Fibroblast of mammary gland (primary cell): ENCODE measurements at regions not wholly inside any gene's neighbourhood (a gene's known extent, or its start where the extent isn't known, plus 50 kb on each side); places are given as distances from the start of the nearest gene placed in this dataset.

Source experiments
- DNase-seq: peaks from one replicate; pipeline ENCODE4 v3.0.0-alpha.2; 2010; ENCODE audit warnings: low read depth
- H3K4me3 ChIP-seq: 2 replicates; pipeline ENCODE4 v1.5.1; 2011; ENCODE audit warnings: low read depth, mild to moderate bottlenecking, low read length, moderate library complexity; ENCODE audit not compliant: control insufficient read depth
- TF ChIP-seq, protein P1 (sequence below): conservative IDR thresholded peaks from 2 replicates; pipeline ENCODE4 v1.5.1; 2011; ENCODE audit warnings: low read depth, low read length, inconsistent platforms; ENCODE audit not compliant: control insufficient read depth, insufficient read depth

DNA sequence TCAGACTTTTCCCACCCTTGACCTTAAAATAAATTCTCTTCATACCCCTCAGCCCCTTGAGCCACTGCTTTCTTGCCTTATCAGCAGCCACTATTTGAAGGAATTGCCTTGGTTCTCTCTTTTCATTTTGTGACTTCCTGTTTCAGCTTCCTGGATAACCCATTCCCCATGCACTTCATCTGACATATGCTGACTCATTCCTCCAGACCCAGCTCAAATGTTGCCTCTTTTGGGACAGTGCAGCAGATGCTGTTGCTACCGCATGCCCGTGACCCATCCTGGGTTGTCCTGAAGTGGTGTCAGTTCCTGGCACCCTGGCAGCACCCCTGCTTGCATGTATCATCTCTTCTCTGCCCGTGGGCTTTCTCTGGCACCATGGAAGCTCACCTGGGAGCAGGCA is 496.1 kb downstream of the PTPRU start:
- TF ChIP-seq, protein P1, sequence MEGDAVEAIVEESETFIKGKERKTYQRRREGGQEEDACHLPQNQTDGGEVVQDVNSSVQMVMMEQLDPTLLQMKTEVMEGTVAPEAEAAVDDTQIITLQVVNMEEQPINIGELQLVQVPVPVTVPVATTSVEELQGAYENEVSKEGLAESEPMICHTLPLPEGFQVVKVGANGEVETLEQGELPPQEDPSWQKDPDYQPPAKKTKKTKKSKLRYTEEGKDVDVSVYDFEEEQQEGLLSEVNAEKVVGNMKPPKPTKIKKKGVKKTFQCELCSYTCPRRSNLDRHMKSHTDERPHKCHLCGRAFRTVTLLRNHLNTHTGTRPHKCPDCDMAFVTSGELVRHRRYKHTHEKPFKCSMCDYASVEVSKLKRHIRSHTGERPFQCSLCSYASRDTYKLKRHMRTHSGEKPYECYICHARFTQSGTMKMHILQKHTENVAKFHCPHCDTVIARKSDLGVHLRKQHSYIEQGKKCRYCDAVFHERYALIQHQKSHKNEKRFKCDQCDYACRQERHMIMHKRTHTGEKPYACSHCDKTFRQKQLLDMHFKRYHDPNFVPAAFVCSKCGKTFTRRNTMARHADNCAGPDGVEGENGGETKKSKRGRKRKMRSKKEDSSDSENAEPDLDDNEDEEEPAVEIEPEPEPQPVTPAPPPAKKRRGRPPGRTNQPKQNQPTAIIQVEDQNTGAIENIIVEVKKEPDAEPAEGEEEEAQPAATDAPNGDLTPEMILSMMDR: no peak
- no peak overlapping the region for H3K4me3 ChIP-seq
- peak; percentile 11 for DNase-seq

DNA sequence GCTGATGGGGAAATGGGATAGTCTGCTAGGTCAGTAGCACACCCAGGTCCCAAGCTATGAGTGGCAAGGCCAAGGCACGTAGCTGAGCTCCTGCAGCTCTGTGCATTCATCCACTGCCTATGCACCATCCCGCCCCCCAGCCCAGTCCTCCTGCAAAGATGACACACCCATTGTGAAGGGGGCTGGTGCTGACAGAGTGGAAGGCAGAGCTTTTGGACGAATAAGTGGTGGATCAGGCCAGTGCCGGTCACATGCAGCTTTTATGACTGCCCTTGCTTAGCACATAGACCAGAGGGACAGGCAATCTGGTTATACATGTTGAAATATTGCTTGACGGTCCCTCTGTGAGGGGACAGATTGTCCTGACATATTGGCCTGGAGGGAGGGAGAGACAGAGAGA is 494.3 kb downstream of the PTPRU start:
- H3K4me3 ChIP-seq: no peak overlapping the region
- TF ChIP-seq, protein P1: no peak
- no peak for DNase-seq

DNA sequence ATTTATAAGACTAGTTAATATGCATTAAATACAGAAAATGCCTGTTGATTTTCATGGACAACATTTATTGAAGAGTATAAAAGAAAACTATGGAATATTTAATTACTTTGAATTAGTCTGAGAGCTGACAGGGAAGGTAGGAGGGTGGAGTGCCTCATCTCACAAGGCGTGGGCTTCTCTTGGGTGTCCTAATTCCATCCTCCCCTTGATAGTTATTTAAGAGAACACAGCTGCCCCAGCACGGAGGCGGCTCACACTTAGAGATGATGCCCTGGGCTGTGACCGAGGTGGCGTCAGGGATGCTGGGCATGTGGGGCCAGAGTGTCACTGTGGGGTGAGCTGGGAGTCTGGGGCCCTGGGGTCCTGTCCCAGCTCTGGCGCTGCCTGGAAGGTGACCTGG is 493.0 kb downstream of the PTPRU start:
- TF ChIP-seq, protein P1: no peak
- DNase-seq: no peak
- H3K4me3 ChIP-seq: no peak overlapping the region

DNA sequence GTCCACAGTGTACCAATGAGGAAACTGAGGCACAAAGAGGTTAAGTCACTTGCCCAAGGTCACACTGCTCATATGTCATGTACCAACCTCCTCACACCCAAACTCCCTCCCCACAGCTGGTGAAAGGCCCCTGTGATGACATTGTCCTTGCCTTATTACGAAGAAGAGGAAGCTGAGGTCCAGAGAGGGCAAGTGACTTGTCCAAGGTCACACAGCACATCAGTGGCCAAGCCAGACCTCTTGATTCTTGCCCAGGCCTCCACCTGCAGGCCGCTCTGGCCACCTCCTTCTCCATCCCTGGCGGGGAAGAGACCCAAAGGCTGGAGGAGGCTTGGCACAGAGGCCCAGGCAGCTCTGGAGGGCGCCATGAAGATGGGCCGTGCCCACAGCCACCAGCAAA is 492.4 kb downstream of the PTPRU start:
- TF ChIP-seq, protein P1: no peak
- no peak for DNase-seq
- H3K4me3 ChIP-seq: no peak overlapping the region

DNA sequence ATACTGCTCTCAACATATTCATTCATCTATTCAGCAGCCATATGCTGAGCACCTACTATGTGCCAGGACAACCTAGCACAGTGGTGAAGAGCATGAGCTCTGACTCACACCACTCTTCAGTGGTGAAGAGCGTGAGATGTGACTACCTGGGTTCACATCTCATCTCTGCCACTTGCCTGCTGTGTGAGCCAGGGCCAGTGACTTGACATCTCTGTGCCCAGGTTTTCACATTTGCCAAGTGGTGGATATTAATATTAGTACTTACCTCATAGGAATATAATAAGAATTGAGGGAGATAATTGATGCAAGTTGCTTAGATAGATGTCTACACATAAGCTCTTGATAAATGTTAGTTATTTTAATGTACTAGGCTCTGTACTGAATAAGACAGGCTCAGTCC is 488.9 kb downstream of the PTPRU start:
- TF ChIP-seq, protein P1: no peak
- DNase-seq: no peak
- H3K4me3 ChIP-seq: no peak overlapping the region

DNA sequence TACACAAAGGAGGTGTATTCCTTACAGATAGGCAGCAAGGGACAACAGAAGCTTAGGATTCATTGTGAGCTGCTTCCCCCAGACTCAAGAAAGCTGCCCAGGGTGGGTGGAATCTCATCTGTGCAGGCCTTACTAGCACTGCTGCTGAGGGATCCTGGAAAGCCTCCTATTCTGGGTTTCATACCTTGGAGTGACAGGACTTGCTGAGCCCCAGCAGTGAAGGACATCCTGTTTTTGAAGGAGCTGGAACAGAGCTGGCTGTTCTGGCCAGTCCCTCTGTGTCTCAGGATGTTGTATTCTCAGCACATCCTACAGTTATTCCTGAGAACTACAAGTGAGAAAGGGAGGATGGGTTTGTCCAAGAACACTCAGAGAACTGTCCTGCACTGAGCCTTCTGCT is 486.3 kb downstream of the PTPRU start:
- TF ChIP-seq, protein P1: no peak
- no peak for DNase-seq
- H3K4me3 ChIP-seq: no peak overlapping the region

DNA sequence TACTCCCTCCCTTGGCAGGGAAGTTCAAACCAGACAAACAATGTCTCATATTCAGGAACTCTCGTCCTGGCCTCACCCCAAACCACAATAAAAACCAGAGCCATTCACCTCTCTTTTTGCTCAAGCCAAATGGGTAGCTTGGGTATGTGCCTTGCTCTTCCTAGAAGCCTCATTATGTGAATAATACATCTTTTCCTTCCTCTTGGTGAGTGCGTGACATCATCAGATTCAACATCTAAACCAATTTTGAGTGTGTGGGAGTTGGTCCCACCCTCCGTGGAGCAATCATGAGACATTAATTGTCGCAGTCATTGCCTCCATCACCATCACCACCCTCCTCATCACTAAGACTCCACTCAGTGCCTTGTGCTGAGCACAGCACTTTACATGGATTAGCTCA is 482.9 kb downstream of the PTPRU start:
- TF ChIP-seq, protein P1: no peak
- peak; percentile 89 for DNase-seq
- no peak overlapping the region for H3K4me3 ChIP-seq
